Thyroid gland (tissue), 4 donors: ENCODE measurements at regions not wholly inside any gene's neighbourhood (a gene's known extent, or its start where the extent isn't known, plus 50 kb on each side); places are given as distances from the start of the nearest gene placed in this dataset. TPM values are rescaled to one million over a fixed set of nuclear protein-coding genes. Genes with fewer than 3 reads are reported as not detected.

Source experiments
- DNase-seq, 2 donors: peaks; one replicate each; pipeline ENCODE4 v3.0.0-alpha.2; 2019
- H3K27ac ChIP-seq, 3 donors: fragments of 200-600 bp; sonication (generic); 1 replicate in 2 of 3; 2 replicates in 1 of 3; pipeline ENCODE4 v1.5.1; 2016 to 2019; ENCODE audit warnings: mild to moderate bottlenecking in 1 of 3, moderate library complexity in 1 of 3
- H3K27me3 ChIP-seq: fragments of 200-600 bp; sonication (generic); one replicate; pipeline ENCODE4 v1.5.1; 2019
- H3K36me3 ChIP-seq, 2 donors: fragments of 200-600 bp; sonication (generic); one replicate each; pipeline ENCODE4 v1.5.1; 2016 to 2019
- H3K4me1 ChIP-seq, 2 donors: fragments of 200-600 bp; sonication (generic); one replicate each; pipeline ENCODE4 v1.5.1; 2017 to 2019
- H3K4me3 ChIP-seq, 3 donors: fragments of 200-600 bp; sonication (generic); replicated peaks in 1 of 3; 1 replicate in 2 of 3; 2 replicates in 1 of 3; pipeline ENCODE4 v1.5.1; 2016; ENCODE audit warnings: mild to moderate bottlenecking in 1 of 3
- H3K9me3 ChIP-seq: fragments of 200-600 bp; sonication (generic); one replicate; pipeline ENCODE4 v1.5.1; 2017
- POLR2A ChIP-seq, 2 donors: fragments of 450-650 bp; IDR thresholded peaks; one replicate each; pipeline ENCODE4 v1.6.1; 2017; ENCODE audit warnings: antibody characterized with exemption in 2 of 2, mild to moderate bottlenecking in 2 of 2, moderate library complexity in 1 of 2
- WGBS, 2 donors: methylation state at CpG; one replicate each; pipeline ENCODE4 v1.1.5; 2017; 5-methylcytosine and 5-hydroxymethylcytosine counted together
- intact Hi-C: fragments of 100-400 bp; cut with DNase I; formaldehyde crosslinking; loops from one replicate; pipeline ENCODE4 v1.15.1; 2023
- small RNA-seq: library from RNA; depleted of rRNA; stranded (forward); fragments of <200 nt; gene quantifications from one replicate; pipeline ENCODE3, GENCODE V24; 2016
- TF ChIP-seq, protein P1 (sequence below), 6 experiments: fragments of 200-600 bp in 3 of 6; fragments of 450-650 bp in 3 of 6; sonication (generic) in 3 of 6; IDR thresholded peaks; one replicate each; pipeline ENCODE4 v1.5.1; 2016 to 2019; ENCODE audit warnings: antibody characterized with exemption in 6 of 6, mild to moderate bottlenecking in 2 of 6, inconsistent platforms in 1 of 6, moderate library complexity in 1 of 6

DNA sequence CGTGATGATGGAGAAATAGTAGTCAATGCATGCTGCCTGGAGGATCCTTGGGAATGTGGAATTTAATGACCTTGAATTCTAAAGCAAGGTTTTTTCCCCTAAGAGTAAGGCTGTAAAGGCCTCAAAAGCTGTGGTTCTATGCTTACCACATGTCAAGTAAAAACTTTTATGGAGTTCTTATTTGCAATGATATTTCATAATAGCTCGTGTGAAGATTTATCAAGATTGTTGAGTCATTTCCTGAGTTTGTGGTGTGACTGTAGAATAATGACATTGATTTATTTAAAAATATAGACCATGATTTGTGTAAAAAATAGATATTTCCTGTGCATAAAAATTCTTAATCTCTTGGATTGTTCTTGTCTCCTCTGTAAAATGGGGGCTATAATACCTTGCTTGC lies 67.5 kb upstream of the SORCS1 start:
- TF ChIP-seq, protein P1, sequence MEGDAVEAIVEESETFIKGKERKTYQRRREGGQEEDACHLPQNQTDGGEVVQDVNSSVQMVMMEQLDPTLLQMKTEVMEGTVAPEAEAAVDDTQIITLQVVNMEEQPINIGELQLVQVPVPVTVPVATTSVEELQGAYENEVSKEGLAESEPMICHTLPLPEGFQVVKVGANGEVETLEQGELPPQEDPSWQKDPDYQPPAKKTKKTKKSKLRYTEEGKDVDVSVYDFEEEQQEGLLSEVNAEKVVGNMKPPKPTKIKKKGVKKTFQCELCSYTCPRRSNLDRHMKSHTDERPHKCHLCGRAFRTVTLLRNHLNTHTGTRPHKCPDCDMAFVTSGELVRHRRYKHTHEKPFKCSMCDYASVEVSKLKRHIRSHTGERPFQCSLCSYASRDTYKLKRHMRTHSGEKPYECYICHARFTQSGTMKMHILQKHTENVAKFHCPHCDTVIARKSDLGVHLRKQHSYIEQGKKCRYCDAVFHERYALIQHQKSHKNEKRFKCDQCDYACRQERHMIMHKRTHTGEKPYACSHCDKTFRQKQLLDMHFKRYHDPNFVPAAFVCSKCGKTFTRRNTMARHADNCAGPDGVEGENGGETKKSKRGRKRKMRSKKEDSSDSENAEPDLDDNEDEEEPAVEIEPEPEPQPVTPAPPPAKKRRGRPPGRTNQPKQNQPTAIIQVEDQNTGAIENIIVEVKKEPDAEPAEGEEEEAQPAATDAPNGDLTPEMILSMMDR (IDR thresholded peaks at IDR 0.05): no peak
- TF ChIP-seq POLR2A (IDR thresholded peaks at IDR 0.05): no peak
- no peaks in the 10 kb centered on the region for H3K36me3 ChIP-seq
- intact Hi-C loops: no loop called here
- H3K4me1 ChIP-seq: no peaks in the 10 kb centered on the region
- no peak for DNase-seq
- no peak overlapping the region for H3K4me3 ChIP-seq
- no peaks in the 10 kb centered on the region for H3K27me3 ChIP-seq
- H3K27ac ChIP-seq: no peak overlapping the region
- WGBS, 2 donors: 69 to 85% methylated on average over 2 of the region's 2 CpGs
- H3K9me3 ChIP-seq: no peaks in the 10 kb centered on the region

DNA sequence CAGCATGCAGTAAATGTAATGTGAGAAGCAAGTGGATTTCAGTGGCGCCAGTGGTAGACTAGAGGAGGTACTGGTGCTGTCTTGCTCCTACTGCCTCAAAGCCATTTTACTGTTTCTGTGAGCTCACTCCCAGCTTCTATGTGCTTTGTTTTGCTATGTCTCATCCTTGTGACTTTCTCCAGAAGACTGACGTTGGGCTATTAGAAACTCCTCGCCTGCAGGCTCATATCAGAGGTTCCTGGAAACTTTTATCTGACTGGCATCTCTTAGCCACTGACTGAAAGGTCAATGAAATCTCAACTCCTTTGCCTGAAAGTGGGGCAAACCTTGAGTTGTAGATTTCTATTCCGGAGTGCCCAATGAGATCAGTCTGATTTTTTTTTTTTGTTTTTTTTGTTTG lies 66.4 kb upstream of the SORCS1 start:
- TF ChIP-seq POLR2A (IDR thresholded peaks at IDR 0.05): no peak
- TF ChIP-seq, protein P1 (IDR thresholded peaks at IDR 0.05): no peak
- Histone ChIP-seq H3K27me3 (no peaks in the 10 kb centered on the region), H3K36me3 (no peaks in the 10 kb centered on the region), H3K9me3 (no peaks in the 10 kb centered on the region), H3K4me3 (no peak overlapping the region), H3K27ac (no peak overlapping the region), H3K4me1 (no peaks in the 10 kb centered on the region)
- DNase-seq: no peak
- 76 to 77% methylated on average over 4 of the region's 4 CpGs for WGBS, 2 donors
- intact Hi-C loops: no loop called here

DNA sequence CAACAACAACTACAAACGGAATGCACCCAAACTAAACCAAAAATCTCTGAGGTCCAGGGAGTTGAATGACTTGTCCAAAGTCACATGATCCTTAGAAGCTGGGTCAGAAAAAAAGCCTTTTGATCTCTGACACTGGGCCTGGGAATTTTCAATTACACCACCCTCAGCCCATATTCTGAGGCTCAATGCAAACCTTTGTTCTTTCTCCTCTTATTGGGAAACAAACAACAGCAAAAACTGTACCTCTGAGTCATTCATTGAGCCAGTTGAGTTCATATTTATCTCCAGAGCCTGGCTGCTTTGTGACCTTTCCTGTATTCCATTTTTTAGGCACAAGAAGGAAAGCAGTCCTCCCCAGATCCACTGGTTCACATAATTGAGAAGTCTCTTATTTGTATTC lies 51.2 kb upstream of the SORCS1 start:
- Histone ChIP-seq H3K4me1 (no peaks in the 10 kb centered on the region), H3K4me3 (no peak overlapping the region), H3K36me3 (no peaks in the 10 kb centered on the region), H3K27me3 (no peaks in the 10 kb centered on the region), H3K27ac (no peak overlapping the region), H3K9me3 (no peaks in the 10 kb centered on the region)
- no peak for DNase-seq
- TF ChIP-seq, protein P1 (IDR thresholded peaks at IDR 0.05): no peak
- no peak for TF ChIP-seq POLR2A (IDR thresholded peaks at IDR 0.05)
- intact Hi-C loops: no loop called here
- WGBS, 2 donors: 67 to 77% methylated on average over 1 of the region's 1 CpG

Small RNAs in the stretch of these regions (small RNA-seq; reads per million reads assigned to genes)
- not detected for gene AL390123.1
- gene RNA5SP326: not detected
- gene RNU5B-6P: not detected
- gene RNU6-839P: not detected
